CD4-positive, alpha-beta T cell treated with Interleukin-21 for 1 hour (primary cell): ENCODE measurements at regions not wholly inside any gene's neighbourhood (a gene's known extent, or its start where the extent isn't known, plus 50 kb on each side); places are given as distances from the start of the nearest gene placed in this dataset.
"Not testable (repeated sequence)": the region's sequence is repeated elsewhere in the genome, so short reads cannot be mapped to it uniquely, and the experiment has no call there.

Source experiments
- DNase-seq: peaks from one replicate; pipeline ENCODE4 v3.0.0-alpha.2; 2020

DNA sequence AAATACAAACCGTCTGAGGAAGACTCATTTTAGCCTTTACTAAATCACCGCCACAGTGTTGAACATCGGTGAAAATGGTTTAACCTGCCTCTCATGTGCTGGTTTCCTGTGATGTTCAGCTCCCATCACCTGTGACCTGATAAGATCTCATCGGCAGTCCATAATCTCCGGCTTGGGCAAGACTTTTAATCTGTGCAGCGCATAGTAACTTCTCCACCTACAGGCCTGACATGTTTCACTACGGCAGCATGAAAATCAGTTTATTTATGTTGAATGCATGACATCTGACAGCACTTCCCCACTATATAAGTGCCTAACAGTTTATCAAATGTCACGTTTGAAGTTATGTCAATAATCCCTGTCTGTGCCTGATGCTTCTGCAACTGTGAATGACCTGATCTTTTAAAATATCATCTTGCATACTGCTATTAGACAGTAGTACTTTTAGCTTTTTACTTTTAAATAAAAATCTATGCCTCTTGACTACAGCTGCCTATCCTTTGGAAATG, 1919.8 kb upstream of the AGA start:
- DNase-seq, result no peak

DNA sequence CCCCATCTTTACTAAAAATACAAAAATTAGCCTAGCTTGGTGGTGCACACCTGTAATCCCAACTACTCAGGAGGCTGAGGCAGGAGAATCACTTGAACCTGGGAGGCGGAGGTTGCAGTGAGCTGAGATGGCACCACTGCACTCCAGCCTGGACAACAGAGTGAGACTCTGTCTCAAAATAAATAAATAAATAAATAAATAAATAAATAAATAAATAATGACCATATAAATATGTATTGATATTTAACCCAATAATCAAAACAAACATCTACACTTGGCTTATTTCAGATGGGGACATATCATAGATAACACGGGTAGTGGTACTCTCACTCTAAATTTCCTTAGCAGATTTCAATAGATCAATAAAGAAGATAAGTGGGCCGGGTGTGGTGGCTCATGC, 1923.7 kb upstream of the AGA start:
- not testable (repeated sequence) for DNase-seq

DNA sequence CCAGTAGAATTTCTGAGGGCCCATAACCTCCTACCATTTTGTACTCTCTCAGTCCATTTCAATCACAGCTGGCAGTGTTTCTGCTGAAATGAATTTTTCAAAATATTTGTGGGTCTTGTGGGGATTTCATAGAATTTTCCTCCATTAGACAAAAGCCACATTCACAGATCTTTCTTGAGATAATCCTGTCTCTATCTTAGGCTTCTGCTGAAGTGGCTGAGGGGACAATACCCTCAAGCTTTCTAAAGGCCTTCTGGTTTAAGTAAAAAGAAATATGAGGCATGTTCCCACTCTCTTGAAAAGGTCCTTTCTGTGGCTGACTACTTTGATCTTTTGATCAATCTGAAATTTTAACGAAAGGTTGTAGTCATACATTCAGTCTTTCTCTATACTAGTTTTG, 1930.0 kb upstream of the AGA start:
- DNase-seq, result no peak

DNA sequence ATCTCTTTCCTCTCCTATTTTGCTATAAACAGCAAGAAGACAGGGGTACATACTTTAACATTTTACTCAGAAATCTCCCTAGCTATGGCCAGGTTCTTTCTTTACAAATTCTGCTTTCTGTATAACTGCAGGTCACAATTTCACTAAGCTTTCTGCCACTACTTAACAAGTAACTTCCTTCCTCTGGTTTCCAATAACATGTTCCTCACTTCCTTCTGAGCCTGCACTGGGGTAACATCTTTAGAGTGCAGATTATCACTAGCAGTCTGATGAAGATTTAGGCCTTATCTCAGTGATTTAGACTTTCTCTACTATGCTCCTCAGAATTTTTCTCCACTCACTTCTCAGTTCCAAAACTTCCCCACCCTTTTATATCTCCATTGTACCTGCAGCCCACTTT, 1930.5 kb upstream of the AGA start:
- no peak for DNase-seq

DNA sequence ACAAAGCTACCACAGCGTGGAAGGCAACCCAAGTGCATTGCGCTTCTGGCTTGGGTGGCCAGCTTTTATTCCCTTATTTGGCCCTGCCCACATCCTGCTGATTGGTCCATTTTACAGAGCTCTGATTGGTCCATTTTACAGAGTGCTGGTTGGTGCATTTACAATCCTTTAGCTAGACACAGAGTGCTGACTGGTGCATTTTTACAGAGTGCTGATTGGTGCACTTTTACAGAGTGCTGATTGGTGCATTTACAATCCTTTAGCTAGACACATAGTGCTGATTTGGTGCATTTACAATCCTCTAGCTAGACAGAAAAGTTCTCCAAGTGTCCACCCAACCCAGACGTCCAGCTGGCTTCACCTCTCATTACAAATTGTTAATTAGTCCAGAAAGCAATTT, 1936.6 kb upstream of the AGA start:
- DNase-seq, result not testable (repeated sequence)

DNA sequence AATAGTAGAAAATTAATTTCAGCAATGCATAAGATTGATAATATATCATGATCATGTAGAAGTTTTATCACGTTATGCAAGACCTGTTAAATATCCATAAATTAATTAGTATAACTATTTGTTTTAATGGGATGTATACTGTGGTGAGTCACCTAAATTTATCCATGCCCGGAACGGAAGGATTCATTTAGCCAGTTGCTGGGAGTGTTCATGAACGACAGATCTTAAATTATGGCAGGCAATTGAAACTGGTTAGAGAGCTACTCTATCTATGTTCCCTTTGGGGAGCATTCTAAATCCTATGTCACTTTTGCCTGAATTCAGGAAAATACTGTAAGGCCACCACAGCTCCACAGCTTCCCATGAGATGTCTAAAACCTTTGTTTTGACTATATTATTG, 1950.5 kb upstream of the AGA start:
- no peak for DNase-seq

DNA sequence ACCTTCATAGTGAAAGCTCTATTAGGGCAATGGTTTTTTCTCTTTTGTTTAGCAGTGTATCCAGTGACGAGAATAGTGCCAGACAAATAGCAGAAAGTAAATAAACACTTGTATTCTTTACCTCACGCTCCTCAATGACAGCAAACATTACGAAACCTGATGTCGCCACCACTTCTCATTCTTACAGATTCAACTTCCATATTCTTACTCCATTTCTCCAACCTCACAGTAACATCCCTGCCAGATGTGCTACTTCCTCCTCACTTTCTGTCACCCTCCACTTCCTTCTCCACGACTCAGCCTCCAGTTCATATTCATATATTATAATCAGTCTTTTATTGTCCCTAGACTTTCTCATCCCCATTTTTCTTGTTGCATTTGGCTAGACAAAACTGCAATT, 1956.2 kb upstream of the AGA start:
- no peak for DNase-seq

DNA sequence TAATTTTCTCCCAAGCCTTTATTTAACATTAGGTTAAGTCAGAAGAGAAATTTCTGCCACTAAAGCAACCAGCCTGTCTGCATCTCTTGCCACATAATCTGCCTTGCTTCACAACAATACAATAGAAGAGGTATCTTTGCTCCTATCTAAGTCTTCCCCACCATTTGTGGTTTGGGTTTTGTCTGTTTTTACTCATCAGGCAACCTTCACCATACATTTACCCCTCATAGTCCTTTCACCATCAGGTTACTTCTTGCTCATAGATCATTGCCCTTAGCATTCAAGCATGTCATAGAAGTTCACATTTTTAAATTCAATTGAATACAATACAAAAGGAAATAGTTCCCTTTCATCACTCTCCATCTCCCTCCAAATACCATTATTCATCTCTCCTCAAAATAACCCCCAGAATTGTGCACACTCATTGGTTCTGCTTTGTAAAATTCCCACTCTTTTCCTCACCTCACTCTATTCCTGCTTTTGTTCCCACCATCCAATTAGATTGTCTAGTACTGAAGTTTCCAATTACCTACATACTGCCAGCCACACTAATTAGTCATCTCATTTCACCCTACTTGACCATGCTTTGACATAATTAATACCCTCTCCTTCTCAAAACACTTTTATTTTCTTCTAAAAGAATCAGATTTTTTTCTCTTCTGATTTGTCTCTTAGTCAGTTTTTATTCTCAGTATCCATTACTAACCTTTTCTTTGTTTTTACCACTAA, 1957.0 kb upstream of the AGA start:
- no peak for DNase-seq

DNA sequence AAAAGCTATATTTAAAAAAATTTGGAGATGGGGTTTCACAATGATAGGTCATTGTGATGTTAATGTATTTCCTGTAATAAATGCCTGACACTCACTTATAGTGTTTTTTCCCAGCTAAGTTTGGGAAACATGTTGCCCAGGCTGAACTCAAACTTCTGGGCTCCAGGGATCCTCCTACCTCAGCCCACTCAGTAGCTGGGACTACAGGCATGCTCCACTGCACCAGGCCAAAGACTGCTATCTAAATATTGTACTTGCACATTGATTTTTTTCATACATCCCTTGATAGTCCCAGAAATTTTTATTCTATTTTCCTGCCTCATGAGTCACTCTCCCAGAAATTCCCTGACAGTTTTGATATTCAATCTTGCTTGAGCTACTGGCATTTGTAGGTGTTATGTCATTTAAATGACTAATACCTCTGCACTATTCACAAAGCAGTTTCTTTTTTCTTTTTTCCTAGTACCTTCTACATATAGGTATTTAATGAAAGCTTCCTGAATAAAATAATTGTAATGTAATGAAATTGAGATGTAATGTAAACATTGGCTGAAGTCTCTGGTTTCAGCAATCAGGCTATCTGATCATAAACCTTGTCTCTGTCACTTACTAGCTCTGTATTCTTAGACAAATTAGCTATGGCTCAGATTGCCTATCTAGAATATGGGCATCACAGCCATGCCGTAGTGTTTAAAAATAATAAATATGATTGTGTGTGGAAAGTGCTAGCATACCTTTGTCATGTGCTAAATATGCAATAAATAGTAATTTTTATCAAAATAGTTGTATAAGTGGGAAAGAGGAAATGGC, 1973.0 kb upstream of the AGA start:
- DNase-seq, result no peak

DNA sequence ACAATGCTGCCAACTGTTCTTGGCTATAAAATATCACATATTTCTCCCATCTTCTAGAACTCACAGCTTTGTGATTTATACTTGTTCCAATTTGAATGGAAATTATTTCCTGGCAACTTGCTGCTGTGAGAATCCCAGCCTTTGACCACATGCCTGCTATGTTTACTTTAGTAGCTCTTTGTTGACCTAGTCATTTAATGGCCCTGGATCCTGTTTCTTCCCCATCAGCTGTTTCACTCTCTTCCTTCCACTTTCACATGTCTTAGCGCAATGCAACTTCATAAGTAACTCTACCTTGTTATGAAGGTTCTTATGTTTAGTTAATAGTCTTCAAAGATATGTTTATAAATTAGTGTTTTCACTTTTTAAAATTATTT, 1973.6 kb upstream of the AGA start:
- no peak for DNase-seq

DNA sequence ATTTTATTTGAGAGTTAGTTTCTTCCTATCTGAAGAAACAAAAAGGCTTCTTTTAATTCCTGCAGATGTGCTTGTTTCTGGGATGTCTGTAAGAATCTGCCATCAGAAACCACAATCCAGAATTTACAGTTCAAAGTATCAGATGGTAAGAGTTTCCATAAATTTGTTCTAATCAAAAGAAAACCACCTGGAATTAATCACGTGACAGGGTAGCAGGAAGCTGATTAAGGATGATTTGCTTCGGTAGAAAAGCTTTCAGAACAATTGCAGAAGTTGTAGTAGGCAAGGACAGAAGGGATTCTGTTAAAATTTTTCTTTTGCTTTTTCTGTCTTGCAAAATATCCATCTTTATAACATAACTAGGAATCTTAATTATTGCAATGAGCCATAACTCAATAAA, 1975.1 kb upstream of the AGA start:
- DNase-seq, result no peak

DNA sequence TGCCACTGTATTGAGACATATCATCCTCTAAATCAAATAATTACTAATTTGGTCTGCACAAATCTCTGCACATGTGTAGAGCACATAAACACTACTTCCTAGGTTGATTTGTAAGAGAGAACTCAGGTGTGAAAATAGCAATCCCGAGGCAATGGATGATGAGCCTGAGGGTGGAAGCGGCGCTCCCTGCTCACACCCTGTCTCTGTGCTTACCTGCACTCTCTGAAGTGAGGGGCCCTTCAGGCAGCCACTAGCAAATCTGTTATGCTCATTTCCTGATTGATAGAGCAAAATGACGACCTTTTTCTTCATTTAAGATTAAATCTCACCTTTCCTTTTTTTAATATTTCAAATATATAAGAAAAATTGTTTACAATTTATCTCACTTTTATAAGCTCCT, 1995.7 kb upstream of the AGA start:
- no peak for DNase-seq

DNA sequence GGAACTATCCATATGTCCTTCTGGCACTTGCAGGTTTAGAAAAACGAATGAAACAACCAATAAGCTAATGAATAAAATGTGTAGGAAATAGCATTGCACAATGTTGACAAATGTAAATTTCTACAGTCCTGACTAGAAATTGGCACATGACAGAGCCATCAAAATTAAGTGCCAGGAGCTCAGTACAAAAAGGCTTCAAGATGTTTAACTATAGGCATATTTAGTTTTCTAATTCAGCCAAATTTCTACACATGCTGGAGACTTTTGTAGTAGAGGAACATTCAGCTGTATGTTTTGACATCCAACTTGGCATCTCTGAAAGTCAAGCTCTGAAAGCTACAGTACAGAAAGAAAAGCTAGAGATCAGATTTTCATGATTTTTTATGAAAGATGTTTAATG, 1999.4 kb upstream of the AGA start:
- DNase-seq, result no peak

DNA sequence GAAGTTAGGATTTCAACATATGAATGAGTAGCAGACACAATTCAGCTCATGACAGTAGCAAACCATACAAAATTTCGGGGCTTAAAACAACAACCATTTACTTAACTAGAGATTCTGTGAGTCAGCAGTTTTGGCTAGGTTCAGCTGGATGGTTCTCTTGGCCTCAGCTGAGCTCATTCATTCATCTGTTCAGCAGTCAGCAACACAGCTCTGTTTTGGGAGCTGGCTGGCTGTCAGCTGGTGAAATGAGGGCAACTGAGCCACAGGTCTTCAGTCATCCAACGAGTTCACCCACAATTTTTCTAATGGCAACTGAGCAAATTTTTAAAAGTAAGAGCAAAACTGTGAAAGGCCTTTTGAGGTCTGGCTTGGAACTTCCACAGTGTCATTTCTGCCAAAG, 2005.1 kb upstream of the AGA start:
- DNase-seq, result no peak

DNA sequence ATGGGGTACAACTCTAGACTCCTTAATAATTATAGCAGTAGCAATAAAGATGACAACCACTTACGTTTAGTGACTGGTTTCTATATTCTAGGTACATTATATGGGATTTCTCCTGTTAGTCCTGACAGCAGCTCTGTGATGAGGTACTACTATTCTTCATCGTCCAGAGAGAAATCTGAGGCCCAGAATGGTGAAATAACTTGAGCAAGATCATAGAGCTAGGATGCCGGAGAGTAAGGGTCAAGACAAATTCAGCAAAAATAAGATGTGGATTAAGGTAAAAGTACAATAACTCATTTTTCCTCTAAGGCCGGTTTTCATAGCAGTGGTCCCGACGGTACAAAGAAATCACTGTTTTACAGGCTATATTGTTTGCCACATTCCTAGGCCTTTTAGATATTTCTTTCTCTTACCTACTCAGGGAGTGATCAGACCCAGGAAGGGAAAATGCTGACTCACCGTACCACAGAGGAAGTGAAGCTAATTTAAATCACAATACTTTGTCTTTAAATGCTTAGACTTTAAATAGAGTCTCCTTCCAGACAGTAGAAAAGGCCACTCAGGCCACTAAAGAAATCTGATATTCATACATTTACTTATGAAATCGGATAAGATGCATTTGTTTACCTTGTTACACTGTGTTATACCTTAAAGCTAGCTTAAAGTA, 2023.0 kb upstream of the AGA start:
- no peak for DNase-seq

DNA sequence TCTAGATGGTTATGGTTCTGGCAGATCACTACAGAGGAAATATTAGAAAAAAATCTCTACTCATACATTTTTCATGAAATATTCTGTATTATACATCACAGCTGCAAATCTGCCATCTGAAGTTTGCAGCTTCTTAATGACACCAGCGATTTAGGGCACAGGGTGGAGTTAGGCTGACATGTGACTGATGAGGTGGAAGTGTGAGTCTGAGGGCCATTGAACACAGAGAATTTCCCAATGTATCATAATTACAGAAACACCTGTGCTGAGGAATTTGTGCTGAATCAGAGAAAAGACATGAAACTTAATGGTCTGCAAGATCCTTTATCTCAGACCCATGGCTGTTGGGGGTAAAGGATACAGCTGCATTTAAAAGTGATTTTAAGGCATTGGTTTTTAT, 2025.6 kb upstream of the AGA start:
- no peak for DNase-seq

DNA sequence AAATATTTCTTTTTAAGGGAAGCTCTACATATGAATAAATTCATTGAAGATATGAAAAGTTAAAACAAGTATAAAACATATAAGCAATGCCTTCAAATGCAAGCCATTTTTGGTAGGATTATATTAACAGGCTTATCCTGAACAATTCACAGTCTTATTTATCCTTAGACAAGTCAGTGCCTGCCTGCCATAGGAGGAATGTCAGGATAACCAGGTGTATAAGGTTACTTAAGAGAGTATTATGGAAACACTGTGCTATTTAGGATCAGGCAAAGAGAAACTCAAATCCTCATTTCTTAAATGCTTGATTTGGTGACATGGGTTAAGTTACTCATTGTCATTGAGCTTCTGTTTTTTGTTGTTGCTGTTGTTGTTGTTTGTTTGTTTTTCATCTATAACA, 2029.9 kb upstream of the AGA start:
- DNase-seq, result no peak

DNA sequence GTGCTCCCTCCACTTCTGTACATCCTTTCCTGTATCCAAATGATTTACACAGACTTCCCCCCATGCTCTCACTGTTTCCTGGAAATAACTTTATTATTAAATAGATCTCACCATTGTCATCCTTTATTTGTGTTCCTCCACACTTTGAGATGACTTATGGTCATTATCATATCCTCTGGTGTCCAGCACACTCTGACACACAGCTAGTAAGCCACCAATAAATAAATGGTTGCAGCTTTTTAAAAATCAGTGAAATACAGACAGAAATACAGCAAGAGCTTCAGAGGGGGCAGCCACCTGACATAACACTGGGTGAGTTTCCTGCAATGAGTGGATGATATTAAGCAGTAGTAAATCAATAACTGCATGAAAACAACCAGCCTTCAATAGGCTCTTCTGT, 2036.4 kb upstream of the AGA start:
- DNase-seq, result no peak

DNA sequence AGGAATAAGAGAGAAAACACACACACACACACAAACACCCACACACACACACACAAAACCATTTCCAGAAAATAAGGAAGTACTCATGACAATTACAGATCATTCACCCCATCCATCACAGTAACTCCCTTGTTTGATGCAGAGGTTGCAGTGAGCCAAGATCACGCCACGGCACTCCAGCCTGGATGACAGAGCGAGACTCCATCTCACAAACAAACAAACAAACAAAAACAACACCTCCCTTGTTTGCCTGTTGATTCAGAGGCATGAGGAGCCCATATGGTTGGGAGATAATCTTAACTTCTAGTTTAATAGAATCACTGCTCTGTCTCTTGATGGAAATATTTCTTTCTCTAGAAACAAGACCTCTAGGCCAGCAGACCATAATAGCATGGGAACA, 2043.5 kb upstream of the AGA start:
- no peak for DNase-seq

DNA sequence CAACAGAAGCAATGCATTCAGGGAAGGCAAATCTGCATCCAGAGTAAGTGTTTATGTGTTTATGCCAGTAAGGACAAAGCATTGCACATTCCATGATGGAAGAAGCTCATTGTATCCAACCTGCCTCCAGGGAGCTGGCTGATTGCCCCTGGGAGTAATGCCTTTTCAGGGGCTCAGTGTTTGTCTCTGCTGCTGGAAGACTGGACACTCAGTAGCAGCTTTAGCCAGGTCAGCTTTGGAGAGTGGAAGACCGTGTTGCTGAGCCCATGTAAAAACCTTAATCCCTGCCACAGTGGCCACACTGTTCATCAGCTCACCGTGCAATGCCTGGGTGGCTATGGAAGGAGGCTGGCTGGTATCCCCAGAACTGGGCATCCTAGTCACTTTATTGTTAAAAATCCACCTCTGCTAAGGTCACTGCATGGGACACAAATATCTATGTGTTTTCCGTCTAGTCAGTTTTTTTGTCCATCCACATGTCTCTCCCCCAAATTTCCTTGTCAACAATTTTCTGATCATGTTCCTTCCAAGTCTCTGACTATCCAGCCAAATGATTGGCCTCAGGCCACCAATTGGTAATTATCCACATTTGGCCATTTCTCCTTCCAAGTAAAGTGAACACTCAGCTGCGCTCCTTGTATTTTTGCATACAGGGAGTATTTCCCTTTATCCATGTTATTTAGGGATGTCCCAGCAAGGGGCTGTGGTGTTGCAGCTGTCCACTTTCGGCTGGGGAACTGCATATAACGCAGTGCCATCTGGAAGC, 2044.5 kb upstream of the AGA start:
- no peak for DNase-seq

DNA sequence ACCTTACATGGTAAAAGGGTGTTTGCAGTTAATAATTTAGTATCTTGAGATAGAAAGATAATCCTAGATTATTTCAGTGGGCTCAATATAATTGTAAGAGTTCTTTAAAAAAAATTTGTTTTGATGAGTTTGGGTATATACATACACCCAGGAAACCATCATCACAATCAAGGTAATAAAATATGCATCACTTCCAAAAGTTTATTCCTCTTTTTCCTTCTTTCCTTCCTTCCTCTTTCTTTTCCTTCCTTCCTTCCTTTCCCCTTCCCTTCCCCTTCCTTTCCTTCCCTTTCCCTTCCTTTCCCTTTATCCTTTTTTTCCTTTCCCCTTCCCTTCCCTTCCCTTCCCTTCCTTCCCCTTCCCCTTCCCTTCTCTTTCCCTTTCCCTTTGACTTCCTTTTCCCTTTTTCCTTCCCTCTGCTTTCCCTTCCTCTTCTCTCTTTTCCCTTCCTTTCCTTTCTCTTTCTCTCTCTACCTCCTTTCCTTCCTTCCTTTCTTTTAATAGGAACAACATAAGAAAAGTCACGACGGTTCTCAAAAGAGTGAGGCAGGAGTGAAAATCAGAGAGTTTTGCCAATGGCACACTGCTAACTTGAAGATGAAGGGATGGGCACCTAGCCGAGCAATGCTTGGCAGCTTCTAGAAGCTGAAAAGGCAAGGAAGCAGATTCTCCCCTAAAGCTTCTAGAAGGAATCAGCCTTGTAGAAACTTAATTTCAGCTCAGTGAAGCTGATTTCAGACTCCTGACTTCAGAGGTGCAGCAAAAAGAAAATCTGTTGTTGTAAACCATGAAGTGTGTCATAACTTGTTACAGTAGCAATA, 2050.2 kb upstream of the AGA start:
- DNase-seq, result no peak

DNA sequence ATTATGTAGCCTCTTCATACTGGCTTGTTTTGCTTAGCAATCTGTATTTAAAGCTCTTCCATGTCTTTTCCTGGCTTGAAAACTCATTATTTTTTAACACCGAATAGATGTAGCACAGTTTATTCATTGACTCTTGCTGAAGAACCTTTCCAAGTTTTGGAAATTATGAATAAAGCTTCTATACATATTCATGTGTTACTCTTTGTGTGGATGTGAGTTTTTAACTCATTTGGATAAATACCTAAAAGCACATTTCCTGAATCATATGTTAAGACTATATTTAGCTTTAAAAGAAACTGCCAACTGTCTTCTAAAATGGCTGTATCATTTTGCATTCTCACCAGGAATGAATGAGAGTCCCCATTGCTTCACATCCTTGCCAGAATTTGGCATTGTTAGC, 2061.7 kb upstream of the AGA start:
- no peak for DNase-seq
